Lung (tissue), 11 donors: ENCODE measurements at regions not wholly inside any gene's neighbourhood (a gene's known extent, or its start where the extent isn't known, plus 50 kb on each side); places are given as distances from the start of the nearest gene placed in this dataset.

Experiments
- ATAC-seq: fragments of 200-7000 bp; cut with Tn5 transposase; one replicate; pipeline ENCODE4 v1.9.1; 2020; ENCODE audit warnings: moderate number of reproducible peaks; ENCODE audit not compliant: insufficient read depth, low FRiP score
- DNase-seq, 3 donors: peaks; one replicate each; pipeline ENCODE4 v3.0.0-alpha.2; 2013 to 2017
- H3K27ac ChIP-seq, 2 donors: one replicate each; pipeline ENCODE4 v1.5.1; 2013; ENCODE audit warnings: mild to moderate bottlenecking in 2 of 2, moderate library complexity in 2 of 2, control low read depth in 1 of 2, inconsistent platforms in 1 of 2, low read depth in 1 of 2, low read length in 1 of 2
- H3K27me3 ChIP-seq, 3 donors: one replicate each; pipeline ENCODE4 v1.5.1; 2013; ENCODE audit warnings: low read length in 2 of 3; ENCODE audit not compliant: control insufficient read depth in 3 of 3, insufficient read depth in 3 of 3
- H3K36me3 ChIP-seq, 4 donors: one replicate each; pipeline ENCODE4 v1.5.1; 2013; ENCODE audit warnings: low read length in 4 of 4, mild to moderate bottlenecking in 1 of 4, moderate library complexity in 1 of 4; ENCODE audit not compliant: control insufficient read depth in 4 of 4, insufficient read depth in 4 of 4
- H3K4me1 ChIP-seq, 5 donors: one replicate each; pipeline ENCODE4 v1.5.1; 2013; ENCODE audit warnings: low read length in 5 of 5, mild to moderate bottlenecking in 2 of 5, moderate library complexity in 1 of 5; ENCODE audit not compliant: control insufficient read depth in 5 of 5, insufficient read depth in 5 of 5
- H3K4me3 ChIP-seq: one replicate; pipeline ENCODE4 v1.5.1; 2013; ENCODE audit warnings: mild to moderate bottlenecking, control low read depth, moderate library complexity
- H3K9ac ChIP-seq, 2 donors: one replicate each; pipeline ENCODE4 v1.5.1; 2013; ENCODE audit warnings: low read length in 2 of 2, control low read depth in 1 of 2; ENCODE audit not compliant: insufficient read depth in 1 of 2
- H3K9me3 ChIP-seq, 4 donors: one replicate each; pipeline ENCODE4 v1.5.1; 2013; ENCODE audit warnings: low read length in 3 of 4, mild to moderate bottlenecking in 1 of 4, moderate library complexity in 1 of 4; ENCODE audit not compliant: control insufficient read depth in 4 of 4, insufficient read depth in 3 of 4
- WGBS, 2 donors: extraction: QIAGEN DNeasy Blood & Tissue Kit; methylation state at CpG; one replicate each; pipeline ENCODE4 v1.1.7; 2013; 5-methylcytosine and 5-hydroxymethylcytosine counted together
- TF ChIP-seq, protein P1 (sequence below): IDR thresholded peaks from 2 replicates; pipeline ENCODE4 v1.5.1; 2012; ENCODE audit warnings: mild to moderate bottlenecking; ENCODE audit errors: control extremely low read depth, extremely low read depth
- donor health status: control.
- donor health status: control.
- donor health status: Bipolar disorder and iron deficiency.
- donor health status: healthy.
- donor health status: DM: yes; HTN: yes; CAD: no.

- no peak overlapping the region for H3K4me3 ChIP-seq
- no peaks in the 10 kb centered on the region for H3K36me3 ChIP-seq
- 49 to 57% methylated on average over 5 of the region's 5 CpGs for WGBS, 2 donors
- no peak overlapping the region for H3K9ac ChIP-seq
- peaks cover 8 to 13% (median 11%) of the 10 kb centered on the region in 3 donors for H3K27me3 ChIP-seq
- ATAC-seq, result no peak
- TF ChIP-seq, protein P1, sequence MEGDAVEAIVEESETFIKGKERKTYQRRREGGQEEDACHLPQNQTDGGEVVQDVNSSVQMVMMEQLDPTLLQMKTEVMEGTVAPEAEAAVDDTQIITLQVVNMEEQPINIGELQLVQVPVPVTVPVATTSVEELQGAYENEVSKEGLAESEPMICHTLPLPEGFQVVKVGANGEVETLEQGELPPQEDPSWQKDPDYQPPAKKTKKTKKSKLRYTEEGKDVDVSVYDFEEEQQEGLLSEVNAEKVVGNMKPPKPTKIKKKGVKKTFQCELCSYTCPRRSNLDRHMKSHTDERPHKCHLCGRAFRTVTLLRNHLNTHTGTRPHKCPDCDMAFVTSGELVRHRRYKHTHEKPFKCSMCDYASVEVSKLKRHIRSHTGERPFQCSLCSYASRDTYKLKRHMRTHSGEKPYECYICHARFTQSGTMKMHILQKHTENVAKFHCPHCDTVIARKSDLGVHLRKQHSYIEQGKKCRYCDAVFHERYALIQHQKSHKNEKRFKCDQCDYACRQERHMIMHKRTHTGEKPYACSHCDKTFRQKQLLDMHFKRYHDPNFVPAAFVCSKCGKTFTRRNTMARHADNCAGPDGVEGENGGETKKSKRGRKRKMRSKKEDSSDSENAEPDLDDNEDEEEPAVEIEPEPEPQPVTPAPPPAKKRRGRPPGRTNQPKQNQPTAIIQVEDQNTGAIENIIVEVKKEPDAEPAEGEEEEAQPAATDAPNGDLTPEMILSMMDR, result no peak
- H3K27ac ChIP-seq, result no peak overlapping the region
- DNase-seq, result no peak
- H3K9me3 ChIP-seq, result peaks cover 0 to 12% (median 0%) of the 10 kb centered on the region in 4 donors
- H3K4me1 ChIP-seq, result peaks cover 0 to 14% (median 0%) of the 10 kb centered on the region in 5 donors
Measured at GRCh38 chr5:175800656-175801081, 70.7 kb upstream of the CPLX2 start.

DNA sequence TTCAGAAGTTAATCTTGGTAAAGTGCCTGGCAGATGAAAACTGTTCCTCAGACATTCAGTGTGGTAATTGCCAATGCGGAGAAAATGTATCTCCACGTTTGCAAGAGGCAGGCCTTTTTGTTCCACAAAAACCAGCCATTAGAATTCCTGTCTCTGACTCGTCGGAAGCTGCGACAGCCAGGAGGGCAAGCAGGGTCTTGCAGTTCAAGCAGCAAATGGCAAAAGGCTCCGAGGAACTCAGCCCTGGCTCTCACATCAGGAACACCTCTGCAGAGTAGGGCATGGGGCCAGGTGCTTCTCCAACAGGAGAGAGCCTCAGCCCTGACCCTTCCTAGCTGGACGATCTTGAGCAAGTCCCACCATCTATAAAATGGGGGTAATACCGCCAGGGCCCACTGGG is 69.0 kb upstream of the CPLX2 start:
- 66% methylated on average over 8 of the region's 8 CpGs for WGBS, 2 donors
- DNase-seq (no peak), ATAC-seq (no peak)
- peaks cover 0 to 12% (median 8%) of the 10 kb centered on the region in 3 donors for H3K27me3 ChIP-seq
- peaks cover 0 to 4% (median 0%) of the 10 kb centered on the region in 4 donors for H3K9me3 ChIP-seq
- peaks cover 0 to 5% (median 0%) of the 10 kb centered on the region in 5 donors for H3K4me1 ChIP-seq
- TF ChIP-seq, protein P1, result no peak
- H3K4me3 ChIP-seq, result no peak overlapping the region
- H3K36me3 ChIP-seq, result no peaks in the 10 kb centered on the region
- no peak overlapping the region for H3K9ac ChIP-seq
- no peak overlapping the region for H3K27ac ChIP-seq

DNA sequence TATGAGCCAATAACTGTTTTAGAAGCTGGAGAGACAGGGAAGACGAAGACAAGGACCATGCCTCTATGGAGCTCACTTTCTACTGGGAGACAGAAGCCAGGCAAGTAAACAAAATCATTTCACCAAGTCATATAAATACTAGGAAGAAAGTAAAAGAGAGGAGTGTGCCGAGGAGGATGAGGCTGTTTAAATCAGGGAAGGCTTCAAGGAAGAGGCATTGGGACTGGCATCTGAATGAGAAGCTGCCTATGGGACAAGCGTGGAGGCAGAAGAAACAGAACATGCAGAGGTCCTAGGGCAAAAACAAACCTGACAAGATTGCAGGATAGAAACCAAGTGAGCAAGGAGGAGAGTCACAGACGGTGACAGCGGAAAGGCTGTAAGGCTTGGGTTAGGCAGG is 68.1 kb upstream of the CPLX2 start:
- Histone ChIP-seq H3K36me3 (no peaks in the 10 kb centered on the region), H3K9me3 (peaks cover 0 to 2% (median 0%) of the 10 kb centered on the region in 4 donors), H3K9ac (no peak overlapping the region), H3K27ac (no peak overlapping the region), H3K4me1 (no peaks in the 10 kb centered on the region), H3K27me3 (peaks cover 0 to 9% (median 8%) of the 10 kb centered on the region in 3 donors), H3K4me3 (no peak overlapping the region)
- 78 to 82% methylated on average over 5 of the region's 5 CpGs for WGBS, 2 donors
- no peak for DNase-seq
- no peak for ATAC-seq
- TF ChIP-seq, protein P1, result no peak
